ENCODE measurements at regions not wholly inside any gene's neighbourhood (a gene's known extent, or its start where the extent isn't known, plus 50 kb on each side); places are given as distances from the start of the nearest gene placed in this dataset.

- no peak for TF ChIP-seq CTCF (IDR thresholded peaks at IDR 0.05; ENCODE audit: insufficient read depth, low read length, poor library complexity, severe bottlenecking)
- no peak for TF ChIP-seq EZH2phosphoT487 (conservative IDR thresholded peaks at IDR 0.05; ENCODE audit: low read length)
Observed at GRCh38 chr1:199907361-199907760, 120.1 kb upstream of the NR5A2 start.
